ENCODE measurements at regions not wholly inside any gene's neighbourhood (a gene's known extent, or its start where the extent isn't known, plus 50 kb on each side); places are given as distances from the start of the nearest gene placed in this dataset.
"Not testable (repeated sequence)": the region's sequence is repeated elsewhere in the genome, so short reads cannot be mapped to it uniquely, and the experiment has no call there.

GRCh38 chr12:94010307-94010706 is 138.1 kb upstream of the PLXNC1 start:
- no peaks in the 10 kb centered on the region for H4K20me1 ChIP-seq (ENCODE audit: insufficient read depth)
- no peaks in the 10 kb centered on the region for H3K9me3 ChIP-seq (ENCODE audit: low read depth)
- H3K4me1 ChIP-seq (ENCODE audit: insufficient read depth), result no peaks in the 10 kb centered on the region
- no peaks in the 10 kb centered on the region for H3K27me3 ChIP-seq (replicated peaks; ENCODE audit: insufficient read depth)
- no peaks in the 10 kb centered on the region for H3K36me3 ChIP-seq (ENCODE audit: low read depth)
- TF ChIP-seq EZH2 (IDR thresholded peaks at IDR 0.05; ENCODE audit: insufficient read depth, poor library complexity, severe bottlenecking) (no peak), EZH2phosphoT487 (IDR thresholded peaks at IDR 0.05; ENCODE audit: insufficient read depth, low read depth) (no peak)
- H3K4me3 ChIP-seq, result no peak overlapping the region
- H3K4me2 ChIP-seq (ENCODE audit: unreplicated experiment), result no peak overlapping the region
- no peak overlapping the region for H3K9ac ChIP-seq
- no peak overlapping the region for H2AFZ ChIP-seq
- no peaks in the 10 kb centered on the region for H3K79me2 ChIP-seq (ENCODE audit: insufficient read depth)
- WGBS, 2 experiments (ENCODE audit: low coverage in 1 of 2, low lambda C conversion rate in 2 of 2, missing lambda C conversion rate in 2 of 2), result 76 to 78% methylated on average over 3 of the region's 3 CpGs
- no peak for DNase-seq
- no peaks in the 10 kb centered on the region for H3K9me2 ChIP-seq (ENCODE audit: insufficient read depth)
- in situ Hi-C loops (cut with MboI), result no loop called here
- no peaks in the 10 kb centered on the region for H3F3A ChIP-seq (ENCODE audit: insufficient read depth)
- H3K27ac ChIP-seq, result no peak overlapping the region

- no peak overlapping the region for H2AFZ ChIP-seq
- no peaks in the 10 kb centered on the region for H3K27me3 ChIP-seq (replicated peaks; ENCODE audit: insufficient read depth)
- H3K4me2 ChIP-seq (ENCODE audit: unreplicated experiment), result no peak overlapping the region
- no peaks in the 10 kb centered on the region for H3K79me2 ChIP-seq (ENCODE audit: insufficient read depth)
- H3K4me1 ChIP-seq (ENCODE audit: insufficient read depth), result no peaks in the 10 kb centered on the region
- no peak for DNase-seq
- 57 to 64% methylated on average over 2 of the region's 2 CpGs for WGBS, 2 experiments (ENCODE audit: low coverage in 1 of 2, low lambda C conversion rate in 2 of 2, missing lambda C conversion rate in 2 of 2)
- H3F3A ChIP-seq (ENCODE audit: insufficient read depth), result no peaks in the 10 kb centered on the region
- no peak overlapping the region for H3K27ac ChIP-seq
- no peaks in the 10 kb centered on the region for H3K36me3 ChIP-seq (ENCODE audit: low read depth)
- no peak for TF ChIP-seq EZH2 (IDR thresholded peaks at IDR 0.05; ENCODE audit: insufficient read depth, poor library complexity, severe bottlenecking)
- TF ChIP-seq EZH2phosphoT487 (IDR thresholded peaks at IDR 0.05; ENCODE audit: insufficient read depth, low read depth), result no peak
- no peak overlapping the region for H3K4me3 ChIP-seq
- no peaks in the 10 kb centered on the region for H3K9me3 ChIP-seq (ENCODE audit: low read depth)
- in situ Hi-C loops (cut with MboI), result no loop called here
- no peak overlapping the region for H3K9ac ChIP-seq
- no peaks in the 10 kb centered on the region for H4K20me1 ChIP-seq (ENCODE audit: insufficient read depth)
- no peaks in the 10 kb centered on the region for H3K9me2 ChIP-seq (ENCODE audit: insufficient read depth)
These were observed 136.3 kb upstream of the PLXNC1 start for GRCh38 chr12:94012071-94012470.

DNA sequence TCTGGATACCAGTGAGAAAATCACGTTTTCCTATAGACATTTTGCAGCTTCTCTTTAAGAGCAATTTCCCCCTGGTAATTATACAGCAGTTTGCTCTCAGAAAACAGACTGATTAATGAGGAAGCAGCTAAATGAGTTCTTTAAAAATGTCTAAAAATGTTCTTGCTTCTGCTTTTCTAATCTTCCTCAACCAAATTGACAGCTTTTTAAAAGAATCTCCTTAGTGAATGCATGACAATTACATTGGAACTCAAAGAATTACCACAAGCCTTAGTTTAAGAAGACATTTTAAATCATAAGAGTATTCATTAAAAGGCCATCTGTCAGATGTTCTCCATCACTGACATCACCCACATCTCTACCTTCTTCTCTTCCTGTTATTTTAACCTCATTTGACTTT is 135.8 kb upstream of the PLXNC1 start:
- H3K9me3 ChIP-seq (ENCODE audit: low read depth), result no peaks in the 10 kb centered on the region
- H3K36me3 ChIP-seq (ENCODE audit: low read depth), result no peaks in the 10 kb centered on the region
- H3K27me3 ChIP-seq (replicated peaks; ENCODE audit: insufficient read depth), result no peaks in the 10 kb centered on the region
- no peaks in the 10 kb centered on the region for H3K79me2 ChIP-seq (ENCODE audit: insufficient read depth)
- in situ Hi-C loops (cut with MboI), result no loop called here
- H3K9ac ChIP-seq, result no peak overlapping the region
- no peak overlapping the region for H2AFZ ChIP-seq
- H4K20me1 ChIP-seq (ENCODE audit: insufficient read depth), result no peaks in the 10 kb centered on the region
- no peak for DNase-seq
- TF ChIP-seq EZH2 (IDR thresholded peaks at IDR 0.05; ENCODE audit: insufficient read depth, poor library complexity, severe bottlenecking) (no peak), EZH2phosphoT487 (IDR thresholded peaks at IDR 0.05; ENCODE audit: insufficient read depth, low read depth) (no peak)
- 8 to 11% methylated on average over 1 of the region's 1 CpG for WGBS, 2 experiments (ENCODE audit: low coverage in 1 of 2, low lambda C conversion rate in 2 of 2, missing lambda C conversion rate in 2 of 2)
- no peaks in the 10 kb centered on the region for H3F3A ChIP-seq (ENCODE audit: insufficient read depth)
- no peaks in the 10 kb centered on the region for H3K9me2 ChIP-seq (ENCODE audit: insufficient read depth)
- no peak overlapping the region for H3K27ac ChIP-seq
- H3K4me1 ChIP-seq (ENCODE audit: insufficient read depth), result no peaks in the 10 kb centered on the region
- no peak overlapping the region for H3K4me2 ChIP-seq (ENCODE audit: unreplicated experiment)
- no peak overlapping the region for H3K4me3 ChIP-seq

GRCh38 chr12:94017247-94017646 is 131.1 kb upstream of the PLXNC1 start:
- H3K36me3 ChIP-seq (ENCODE audit: low read depth); H3K79me2 ChIP-seq (ENCODE audit: insufficient read depth); H3F3A ChIP-seq (ENCODE audit: insufficient read depth); H3K9me2 ChIP-seq (ENCODE audit: insufficient read depth); H3K27ac ChIP-seq; DNase-seq; H3K4me3 ChIP-seq; H4K20me1 ChIP-seq (ENCODE audit: insufficient read depth); H3K27me3 ChIP-seq (replicated peaks; ENCODE audit: insufficient read depth); H2AFZ ChIP-seq; H3K9ac ChIP-seq; in situ Hi-C loops (cut with MboI); H3K4me1 ChIP-seq (ENCODE audit: insufficient read depth); H3K9me3 ChIP-seq (ENCODE audit: low read depth); H3K4me2 ChIP-seq (ENCODE audit: unreplicated experiment): not testable (repeated sequence)
- 70 to 75% methylated on average over 2 of the region's 2 CpGs for WGBS, 2 experiments (ENCODE audit: low coverage in 1 of 2, low lambda C conversion rate in 2 of 2, missing lambda C conversion rate in 2 of 2)

DNA sequence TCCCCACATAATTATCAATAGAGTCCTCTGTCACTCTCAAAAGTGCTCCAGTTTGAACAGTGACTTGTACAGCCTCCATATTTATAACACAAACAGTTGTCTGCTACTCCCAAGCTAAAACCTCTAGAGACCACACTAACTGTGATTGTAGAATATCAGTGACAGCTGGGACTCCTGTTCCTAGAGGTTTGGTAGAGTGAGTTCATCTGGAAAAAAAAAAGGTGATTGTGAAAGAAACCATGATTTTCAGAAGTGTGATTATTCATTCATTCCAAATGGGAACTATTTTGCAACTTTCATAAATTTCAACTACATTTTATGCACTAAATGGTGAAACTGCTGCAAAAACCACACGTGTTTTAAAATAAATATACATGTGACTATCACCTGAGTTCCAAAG is 128.0 kb upstream of the PLXNC1 start:
- H3K9me3 ChIP-seq (ENCODE audit: low read depth), result no peaks in the 10 kb centered on the region
- no peaks in the 10 kb centered on the region for H3K27me3 ChIP-seq (replicated peaks; ENCODE audit: insufficient read depth)
- no peak overlapping the region for H3K9ac ChIP-seq
- no peaks in the 10 kb centered on the region for H4K20me1 ChIP-seq (ENCODE audit: insufficient read depth)
- 5 to 10% methylated on average over 1 of the region's 1 CpG for WGBS, 2 experiments (ENCODE audit: low coverage in 1 of 2, low lambda C conversion rate in 2 of 2, missing lambda C conversion rate in 2 of 2)
- H3K4me1 ChIP-seq (ENCODE audit: insufficient read depth), result no peaks in the 10 kb centered on the region
- no peak overlapping the region for H3K4me3 ChIP-seq
- in situ Hi-C loops (cut with MboI), result no loop called here
- no peak overlapping the region for H3K27ac ChIP-seq
- peak; percentile 48 for DNase-seq
- H3K4me2 ChIP-seq (ENCODE audit: unreplicated experiment), result no peak overlapping the region
- H2AFZ ChIP-seq, result no peak overlapping the region
- H3K9me2 ChIP-seq (ENCODE audit: insufficient read depth), result no peaks in the 10 kb centered on the region
- TF ChIP-seq EZH2phosphoT487 (IDR thresholded peaks at IDR 0.05; ENCODE audit: insufficient read depth, low read depth) (no peak), EZH2 (IDR thresholded peaks at IDR 0.05; ENCODE audit: insufficient read depth, poor library complexity, severe bottlenecking) (no peak)
- no peaks in the 10 kb centered on the region for H3F3A ChIP-seq (ENCODE audit: insufficient read depth)
- no peaks in the 10 kb centered on the region for H3K79me2 ChIP-seq (ENCODE audit: insufficient read depth)
- no peaks in the 10 kb centered on the region for H3K36me3 ChIP-seq (ENCODE audit: low read depth)

Measured in GM23248 (cell line).